Left ventricle myocardium inferior (tissue), 1 donor: ENCODE measurements at regions not wholly inside any gene's neighbourhood (a gene's known extent, or its start where the extent isn't known, plus 50 kb on each side); places are given as distances from the start of the nearest gene placed in this dataset.

Experiments
- DNase-seq: peaks from one replicate; pipeline ENCODE4 v3.0.0-alpha.2; 2020
- H3K27ac ChIP-seq: fragments of 200-600 bp; replicated peaks from 2 replicates; pipeline ENCODE4 v1.8.0; 2021
- H3K27me3 ChIP-seq: fragments of 200-600 bp; 2 replicates; pipeline ENCODE4 v1.8.0; 2021; ENCODE audit warnings: low read depth
- H3K36me3 ChIP-seq: fragments of 200-600 bp; 2 replicates; pipeline ENCODE4 v1.8.0; 2021
- H3K4me1 ChIP-seq: fragments of 200-600 bp; 2 replicates; pipeline ENCODE4 v1.8.0; 2021
- H3K4me3 ChIP-seq: fragments of 200-600 bp; 2 replicates; pipeline ENCODE4 v1.8.0; 2021; ENCODE audit warnings: mild to moderate bottlenecking, moderate library complexity
- H3K9me3 ChIP-seq: fragments of 200-600 bp; replicated peaks from 2 replicates; pipeline ENCODE4 v1.8.0; 2021
- CTCF ChIP-seq: fragments of 200-600 bp; IDR thresholded peaks from 2 replicates; pipeline ENCODE4 v1.8.0; 2021; ENCODE audit warnings: antibody characterized with exemption, mild to moderate bottlenecking, borderline replicate concordance
- intact Hi-C: fragments of 100-400 bp; cut with micrococcal nuclease; formaldehyde crosslinking; loops from one replicate; pipeline ENCODE4 v1.11.0; 2022
- donor health status: DM: no; HTN: yes; CAD: no; lungs with severe emphysema.

- no peak overlapping the region for H3K27ac ChIP-seq
- intact Hi-C loops, result no loop called here
Measured at GRCh38 chr11:70494559-70495350, 96.4 kb downstream of the CTTN start.

GRCh38 chr11:70495351-70496310, 97.3 kb downstream of the CTTN start:
- Histone ChIP-seq H3K36me3 (no peaks in the 10 kb centered on the region), H3K9me3 (peaks cover 14% of the 10 kb centered on the region), H3K27ac (no peak overlapping the region), H3K27me3 (peaks cover 8% of the 10 kb centered on the region), H3K4me3 (no peak overlapping the region), H3K4me1 (peaks cover under 1% of the 10 kb centered on the region)
- peak; percentile 10 for DNase-seq
- intact Hi-C loops, result no loop called here
- no peak for TF ChIP-seq CTCF

More at GRCh38 chr11:70494559-70495350, 96.4 kb downstream of the CTTN start:
- H3K9me3 ChIP-seq, result peaks cover 21% of the 10 kb centered on the region
- H3K4me3 ChIP-seq, result no peak overlapping the region
- no peaks in the 10 kb centered on the region for H3K4me1 ChIP-seq
- H3K27me3 ChIP-seq, result peaks cover 8% of the 10 kb centered on the region
- peak; percentile 2 for DNase-seq
- TF ChIP-seq CTCF, result no peak
- no peaks in the 10 kb centered on the region for H3K36me3 ChIP-seq

GRCh38 chr11:70496591-70497535, 98.5 kb downstream of the CTTN start:
- intact Hi-C loops, result no loop called here
- H3K36me3 ChIP-seq, result no peaks in the 10 kb centered on the region
- no peak for TF ChIP-seq CTCF
- H3K4me3 ChIP-seq, result no peak overlapping the region
- peaks cover 2% of the 10 kb centered on the region for H3K9me3 ChIP-seq
- peak; percentile 5 for DNase-seq
- H3K27ac ChIP-seq, result no peak overlapping the region
- H3K4me1 ChIP-seq, result peaks cover 12% of the 10 kb centered on the region
- peaks cover 8% of the 10 kb centered on the region for H3K27me3 ChIP-seq

GRCh38 chr11:70497536-70498075, 99.3 kb downstream of the CTTN start:
- DNase-seq, result peak; percentile 12
- Histone ChIP-seq H3K4me3 (no peak overlapping the region), H3K27ac (no peak overlapping the region), H3K27me3 (peaks cover 8% of the 10 kb centered on the region), H3K4me1 (peaks cover 13% of the 10 kb centered on the region), H3K9me3 (no peaks in the 10 kb centered on the region), H3K36me3 (no peaks in the 10 kb centered on the region)
- intact Hi-C loops, result no loop called here
- TF ChIP-seq CTCF, result no peak
